ENCODE measurements at regions not wholly inside any gene's neighbourhood (a gene's known extent, or its start where the extent isn't known, plus 50 kb on each side); places are given as distances from the start of the nearest gene placed in this dataset.

GRCh38 chr11:110809417-110810199, 97.4 kb upstream of the ARHGAP20 start:
- Histone ChIP-seq H3K27ac (ENCODE audit: low read length) (no peak overlapping the region), H3K9me3 (ENCODE audit: control insufficient read depth in 2 of 2, low read length in 2 of 2) (no peaks in the 10 kb centered on the region), H3K36me3 (ENCODE audit: control insufficient read depth in 2 of 2, insufficient read depth in 2 of 2, low read length in 2 of 2) (no peaks in the 10 kb centered on the region), H3K9ac (ENCODE audit: low read length in 2 of 2) (no peak overlapping the region), H3K4me3 (ENCODE audit: low read length in 2 of 2) (no peak overlapping the region), H3K4me1 (ENCODE audit: control insufficient read depth, insufficient read depth, low read length) (no peaks in the 10 kb centered on the region), H3K27me3 (ENCODE audit: control insufficient read depth in 1 of 2, insufficient read depth in 2 of 2, low read length in 2 of 2) (no peaks in the 10 kb centered on the region)

GRCh38 chr11:110808248-110808647, 96.0 kb upstream of the ARHGAP20 start:
- Histone ChIP-seq H3K4me1 (ENCODE audit: control insufficient read depth, insufficient read depth, low read length) (no peaks in the 10 kb centered on the region), H3K36me3 (ENCODE audit: control insufficient read depth in 2 of 2, insufficient read depth in 2 of 2, low read length in 2 of 2) (no peaks in the 10 kb centered on the region), H3K4me3 (ENCODE audit: low read length in 2 of 2) (no peak overlapping the region), H3K9ac (ENCODE audit: low read length in 2 of 2) (no peak overlapping the region), H3K9me3 (ENCODE audit: control insufficient read depth in 2 of 2, low read length in 2 of 2) (no peaks in the 10 kb centered on the region), H3K27me3 (ENCODE audit: control insufficient read depth in 1 of 2, insufficient read depth in 2 of 2, low read length in 2 of 2) (no peaks in the 10 kb centered on the region), H3K27ac (ENCODE audit: low read length) (no peak overlapping the region)

- no peak overlapping the region for H3K4me3 ChIP-seq (ENCODE audit: low read length in 2 of 2)
- no peak overlapping the region for H3K27ac ChIP-seq (ENCODE audit: low read length)
- no peaks in the 10 kb centered on the region for H3K9me3 ChIP-seq (ENCODE audit: control insufficient read depth in 2 of 2, low read length in 2 of 2)
- H3K9ac ChIP-seq (ENCODE audit: low read length in 2 of 2), result no peak overlapping the region
- no peaks in the 10 kb centered on the region for H3K36me3 ChIP-seq (ENCODE audit: control insufficient read depth in 2 of 2, insufficient read depth in 2 of 2, low read length in 2 of 2)
- no peaks in the 10 kb centered on the region for H3K27me3 ChIP-seq (ENCODE audit: control insufficient read depth in 1 of 2, insufficient read depth in 2 of 2, low read length in 2 of 2)
- no peaks in the 10 kb centered on the region for H3K4me1 ChIP-seq (ENCODE audit: control insufficient read depth, insufficient read depth, low read length)
These were observed 95.6 kb upstream of the ARHGAP20 start for GRCh38 chr11:110807801-110808200.

GRCh38 chr11:110805756-110806155, 93.5 kb upstream of the ARHGAP20 start:
- Histone ChIP-seq H3K27me3 (ENCODE audit: control insufficient read depth in 1 of 2, insufficient read depth in 2 of 2, low read length in 2 of 2) (no peaks in the 10 kb centered on the region), H3K27ac (ENCODE audit: low read length) (no peak overlapping the region), H3K9ac (ENCODE audit: low read length in 2 of 2) (no peak overlapping the region), H3K9me3 (ENCODE audit: control insufficient read depth in 2 of 2, low read length in 2 of 2) (no peaks in the 10 kb centered on the region), H3K4me3 (ENCODE audit: low read length in 2 of 2) (no peak overlapping the region), H3K4me1 (ENCODE audit: control insufficient read depth, insufficient read depth, low read length) (no peaks in the 10 kb centered on the region), H3K36me3 (ENCODE audit: control insufficient read depth in 2 of 2, insufficient read depth in 2 of 2, low read length in 2 of 2) (no peaks in the 10 kb centered on the region)

GRCh38 chr11:110802162-110802561, 89.9 kb upstream of the ARHGAP20 start:
- Histone ChIP-seq H3K27ac (ENCODE audit: low read length) (no peak overlapping the region), H3K9ac (ENCODE audit: low read length in 2 of 2) (no peak overlapping the region), H3K36me3 (ENCODE audit: control insufficient read depth in 2 of 2, insufficient read depth in 2 of 2, low read length in 2 of 2) (no peaks in the 10 kb centered on the region), H3K4me1 (ENCODE audit: control insufficient read depth, insufficient read depth, low read length) (no peaks in the 10 kb centered on the region), H3K9me3 (ENCODE audit: control insufficient read depth in 2 of 2, low read length in 2 of 2) (no peaks in the 10 kb centered on the region), H3K27me3 (ENCODE audit: control insufficient read depth in 1 of 2, insufficient read depth in 2 of 2, low read length in 2 of 2) (no peaks in the 10 kb centered on the region), H3K4me3 (ENCODE audit: low read length in 2 of 2) (no peak overlapping the region)

- Histone ChIP-seq H3K27ac (ENCODE audit: low read length) (no peak overlapping the region), H3K9ac (ENCODE audit: low read length in 2 of 2) (no peak overlapping the region), H3K27me3 (ENCODE audit: control insufficient read depth in 1 of 2, insufficient read depth in 2 of 2, low read length in 2 of 2) (no peaks in the 10 kb centered on the region), H3K4me1 (ENCODE audit: control insufficient read depth, insufficient read depth, low read length) (no peaks in the 10 kb centered on the region), H3K4me3 (ENCODE audit: low read length in 2 of 2) (no peak overlapping the region), H3K9me3 (ENCODE audit: control insufficient read depth in 2 of 2, low read length in 2 of 2) (no peaks in the 10 kb centered on the region), H3K36me3 (ENCODE audit: control insufficient read depth in 2 of 2, insufficient read depth in 2 of 2, low read length in 2 of 2) (no peaks in the 10 kb centered on the region)
These were observed 89.1 kb upstream of the ARHGAP20 start for GRCh38 chr11:110801328-110801727.

GRCh38 chr11:110798201-110798900, 86.1 kb upstream of the ARHGAP20 start:
- Histone ChIP-seq H3K27ac (ENCODE audit: low read length) (no peak overlapping the region), H3K36me3 (ENCODE audit: control insufficient read depth in 2 of 2, insufficient read depth in 2 of 2, low read length in 2 of 2) (no peaks in the 10 kb centered on the region), H3K9ac (ENCODE audit: low read length in 2 of 2) (no peak overlapping the region), H3K27me3 (ENCODE audit: control insufficient read depth in 1 of 2, insufficient read depth in 2 of 2, low read length in 2 of 2) (no peaks in the 10 kb centered on the region), H3K4me1 (ENCODE audit: control insufficient read depth, insufficient read depth, low read length) (peaks cover 3% of the 10 kb centered on the region), H3K4me3 (ENCODE audit: low read length in 2 of 2) (no peak overlapping the region), H3K9me3 (ENCODE audit: control insufficient read depth in 2 of 2, low read length in 2 of 2) (no peaks in the 10 kb centered on the region)

- Histone ChIP-seq H3K4me1 (ENCODE audit: control insufficient read depth, insufficient read depth, low read length) (peaks cover 3% of the 10 kb centered on the region), H3K27ac (ENCODE audit: low read length) (no peak overlapping the region), H3K4me3 (ENCODE audit: low read length in 2 of 2) (no peak overlapping the region), H3K9ac (ENCODE audit: low read length in 2 of 2) (no peak overlapping the region), H3K9me3 (ENCODE audit: control insufficient read depth in 2 of 2, low read length in 2 of 2) (no peaks in the 10 kb centered on the region), H3K36me3 (ENCODE audit: control insufficient read depth in 2 of 2, insufficient read depth in 2 of 2, low read length in 2 of 2) (no peaks in the 10 kb centered on the region), H3K27me3 (ENCODE audit: control insufficient read depth in 1 of 2, insufficient read depth in 2 of 2, low read length in 2 of 2) (no peaks in the 10 kb centered on the region)
These were observed 85.2 kb upstream of the ARHGAP20 start for GRCh38 chr11:110797453-110797852.

GRCh38 chr11:110795112-110795624, 82.9 kb upstream of the ARHGAP20 start:
- no peak overlapping the region for H3K9ac ChIP-seq (ENCODE audit: low read length in 2 of 2)
- no peaks in the 10 kb centered on the region for H3K9me3 ChIP-seq (ENCODE audit: control insufficient read depth in 2 of 2, low read length in 2 of 2)
- H3K36me3 ChIP-seq (ENCODE audit: control insufficient read depth in 2 of 2, insufficient read depth in 2 of 2, low read length in 2 of 2), result no peaks in the 10 kb centered on the region
- no peaks in the 10 kb centered on the region for H3K27me3 ChIP-seq (ENCODE audit: control insufficient read depth in 1 of 2, insufficient read depth in 2 of 2, low read length in 2 of 2)
- peaks cover 3% of the 10 kb centered on the region for H3K4me1 ChIP-seq (ENCODE audit: control insufficient read depth, insufficient read depth, low read length)
- no peak overlapping the region for H3K4me3 ChIP-seq (ENCODE audit: low read length in 2 of 2)
- no peak overlapping the region for H3K27ac ChIP-seq (ENCODE audit: low read length)

GRCh38 chr11:110793556-110793955, 81.3 kb upstream of the ARHGAP20 start:
- H3K4me3 ChIP-seq (ENCODE audit: low read length in 2 of 2), result no peak overlapping the region
- H3K9me3 ChIP-seq (ENCODE audit: control insufficient read depth in 2 of 2, low read length in 2 of 2), result no peaks in the 10 kb centered on the region
- H3K27me3 ChIP-seq (ENCODE audit: control insufficient read depth in 1 of 2, insufficient read depth in 2 of 2, low read length in 2 of 2), result no peaks in the 10 kb centered on the region
- no peak overlapping the region for H3K27ac ChIP-seq (ENCODE audit: low read length)
- H3K9ac ChIP-seq (ENCODE audit: low read length in 2 of 2), result no peak overlapping the region
- peaks cover 3% of the 10 kb centered on the region for H3K4me1 ChIP-seq (ENCODE audit: control insufficient read depth, insufficient read depth, low read length)
- H3K36me3 ChIP-seq (ENCODE audit: control insufficient read depth in 2 of 2, insufficient read depth in 2 of 2, low read length in 2 of 2), result no peaks in the 10 kb centered on the region

GRCh38 chr11:110791621-110792020, 79.4 kb upstream of the ARHGAP20 start:
- no peak overlapping the region for H3K9ac ChIP-seq (ENCODE audit: low read length in 2 of 2)
- no peak overlapping the region for H3K27ac ChIP-seq (ENCODE audit: low read length)
- no peak overlapping the region for H3K4me3 ChIP-seq (ENCODE audit: low read length in 2 of 2)
- H3K27me3 ChIP-seq (ENCODE audit: control insufficient read depth in 1 of 2, insufficient read depth in 2 of 2, low read length in 2 of 2), result no peaks in the 10 kb centered on the region
- no peaks in the 10 kb centered on the region for H3K9me3 ChIP-seq (ENCODE audit: control insufficient read depth in 2 of 2, low read length in 2 of 2)
- no peaks in the 10 kb centered on the region for H3K36me3 ChIP-seq (ENCODE audit: control insufficient read depth in 2 of 2, insufficient read depth in 2 of 2, low read length in 2 of 2)
- H3K4me1 ChIP-seq (ENCODE audit: control insufficient read depth, insufficient read depth, low read length), result peaks cover 3% of the 10 kb centered on the region

All from stomach smooth muscle (tissue), 2 donors.